ENCODE measurements at regions not wholly inside any gene's neighbourhood (a gene's known extent, or its start where the extent isn't known, plus 50 kb on each side); places are given as distances from the start of the nearest gene placed in this dataset.
"Not testable (repeated sequence)": the region's sequence is repeated elsewhere in the genome, so short reads cannot be mapped to it uniquely, and the experiment has no call there.

- DNase-seq: no peak
These were observed 273.9 kb upstream of the ZNF32 start for GRCh38 chr10:43922335-43923280.

GRCh38 chr10:43921881-43922280 is 273.2 kb upstream of the ZNF32 start:
- DNase-seq: no peak

GRCh38 chr10:43921478-43921877 is 272.8 kb upstream of the ZNF32 start:
- no peak for DNase-seq

GRCh38 chr10:43920236-43920758 is 271.6 kb upstream of the ZNF32 start:
- not testable (repeated sequence) for DNase-seq

- no peak for DNase-seq
These were observed 265.1 kb upstream of the ZNF32 start for GRCh38 chr10:43913676-43914235.

GRCh38 chr10:43912469-43912868 is 263.8 kb upstream of the ZNF32 start:
- DNase-seq: no peak

- no peak for DNase-seq
These were observed 257.8 kb upstream of the ZNF32 start for GRCh38 chr10:43906490-43906889.

- no peak for DNase-seq
These were observed 257.0 kb upstream of the ZNF32 start for GRCh38 chr10:43905512-43906236.

GRCh38 chr10:43904844-43905243 is 256.2 kb upstream of the ZNF32 start:
- no peak for DNase-seq

GRCh38 chr10:43904301-43904700 is 255.6 kb upstream of the ZNF32 start:
- no peak for DNase-seq

GRCh38 chr10:43903451-43903850 is 254.8 kb upstream of the ZNF32 start:
- no peak for DNase-seq

GRCh38 chr10:43902842-43903241 is 254.2 kb upstream of the ZNF32 start:
- DNase-seq: no peak

- no peak for DNase-seq
These were observed 253.2 kb upstream of the ZNF32 start for GRCh38 chr10:43901744-43902504.

GRCh38 chr10:43901302-43901701 is 252.6 kb upstream of the ZNF32 start:
- DNase-seq: no peak

- no peak for DNase-seq
These were observed 251.9 kb upstream of the ZNF32 start for GRCh38 chr10:43900571-43900970.

- DNase-seq: no peak
These were observed 250.7 kb upstream of the ZNF32 start for GRCh38 chr10:43899224-43899959.

GRCh38 chr10:43898592-43898991 is 249.9 kb upstream of the ZNF32 start:
- no peak for DNase-seq

GRCh38 chr10:43897765-43898419 is 249.2 kb upstream of the ZNF32 start:
- no peak for DNase-seq

- DNase-seq: no peak
These were observed 243.5 kb upstream of the ZNF32 start for GRCh38 chr10:43892062-43892770.

- DNase-seq: no peak
These were observed 242.6 kb upstream of the ZNF32 start for GRCh38 chr10:43891241-43891640.

- DNase-seq: no peak
These were observed 241.4 kb upstream of the ZNF32 start for GRCh38 chr10:43890124-43890523.
